Brain microvascular endothelial cell (primary cell): ENCODE measurements at regions not wholly inside any gene's neighbourhood (a gene's known extent, or its start where the extent isn't known, plus 50 kb on each side); places are given as distances from the start of the nearest gene placed in this dataset.

ENCODE experiments used
- DNase-seq: peaks from one replicate; pipeline ENCODE4 v3.0.0-alpha.2; 2020
- H3K27ac ChIP-seq: fragments of 250-450 bp; sonication (Bioruptor Pico); 2 replicates; pipeline ENCODE4 v1.5.1; 2020; ENCODE audit warnings: mild to moderate bottlenecking, moderate library complexity
- H3K27me3 ChIP-seq: fragments of 250-450 bp; sonication (Bioruptor Pico); replicated peaks from 2 replicates; pipeline ENCODE4 v1.5.1; 2020; ENCODE audit warnings: mild to moderate bottlenecking
- H3K36me3 ChIP-seq: fragments of 250-450 bp; sonication (Bioruptor Pico); replicated peaks from 2 replicates; pipeline ENCODE4 v1.5.1; 2020; ENCODE audit warnings: mild to moderate bottlenecking
- H3K4me3 ChIP-seq: 2 replicates; pipeline ENCODE4 v1.5.1; 2011; ENCODE audit warnings: low read depth, mild to moderate bottlenecking, control low read depth, low read length, moderate library complexity
- CTCF ChIP-seq: IDR thresholded peaks from 2 replicates; pipeline ENCODE4 v1.5.1; 2011; ENCODE audit warnings: low read depth, mild to moderate bottlenecking, moderate library complexity, low read length, control low read depth, inconsistent platforms; ENCODE audit errors: missing control alignments
- in situ Hi-C: cut with HindIII; loops from 2 replicates; pipeline ENCODE4 v1.10.0; 2017; ENCODE audit warnings: low sequenced_read_pairs, low pct_ligation_motif_present

- Histone ChIP-seq H3K4me3 (no peak overlapping the region), H3K27me3 (no peaks in the 10 kb centered on the region), H3K36me3 (no peaks in the 10 kb centered on the region), H3K27ac (no peak overlapping the region)
- DNase-seq: no peak
- no peak for TF ChIP-seq CTCF
- in situ Hi-C loops: no loop called here
Measured at GRCh38 chr6:169885831-169886230, 134.4 kb downstream of the ERMARD start.

GRCh38 chr6:169885131-169885530 lies 133.7 kb downstream of the ERMARD start:
- H3K36me3 ChIP-seq: no peaks in the 10 kb centered on the region
- no peak overlapping the region for H3K27ac ChIP-seq
- in situ Hi-C loops: no loop called here
- no peak for TF ChIP-seq CTCF
- H3K4me3 ChIP-seq: no peak overlapping the region
- H3K27me3 ChIP-seq: no peaks in the 10 kb centered on the region
- no peak for DNase-seq

GRCh38 chr6:169884158-169884557 lies 132.7 kb downstream of the ERMARD start:
- Histone ChIP-seq H3K36me3 (no peaks in the 10 kb centered on the region), H3K27ac (no peak overlapping the region), H3K27me3 (no peaks in the 10 kb centered on the region), H3K4me3 (no peak overlapping the region)
- in situ Hi-C loops: no loop called here
- no peak for TF ChIP-seq CTCF
- no peak for DNase-seq

GRCh38 chr6:169883316-169883715 lies 131.9 kb downstream of the ERMARD start:
- Histone ChIP-seq H3K27ac (no peak overlapping the region), H3K27me3 (no peaks in the 10 kb centered on the region), H3K36me3 (no peaks in the 10 kb centered on the region), H3K4me3 (no peak overlapping the region)
- no peak for DNase-seq
- in situ Hi-C loops: no loop called here
- no peak for TF ChIP-seq CTCF

- no peak for DNase-seq
- Histone ChIP-seq H3K36me3 (no peaks in the 10 kb centered on the region), H3K27me3 (no peaks in the 10 kb centered on the region), H3K27ac (no peak overlapping the region), H3K4me3 (no peak overlapping the region)
- in situ Hi-C loops: no loop called here
- no peak for TF ChIP-seq CTCF
Measured at GRCh38 chr6:169881976-169882375, 130.6 kb downstream of the ERMARD start.

- Histone ChIP-seq H3K27ac (no peak overlapping the region), H3K4me3 (no peak overlapping the region), H3K27me3 (no peaks in the 10 kb centered on the region), H3K36me3 (no peaks in the 10 kb centered on the region)
- DNase-seq: no peak
- no peak for TF ChIP-seq CTCF
- in situ Hi-C loops: no loop called here
Measured at GRCh38 chr6:169881398-169881797, 130.0 kb downstream of the ERMARD start.
